Hepatocyte (in vitro differentiated cells): ENCODE measurements at regions not wholly inside any gene's neighbourhood (a gene's known extent, or its start where the extent isn't known, plus 50 kb on each side); places are given as distances from the start of the nearest gene placed in this dataset.

Source experiments
- DNase-seq: peaks from one replicate; pipeline ENCODE4 v3.0.0-alpha.2; 2016; ENCODE audit warnings: low spot score
- H2AFZ ChIP-seq: fragments of 200-600 bp; sonication (generic); 2 replicates; pipeline ENCODE4 v1.6.0; 2016; ENCODE audit warnings: antibody characterized with exemption, mild to moderate bottlenecking
- H3K27ac ChIP-seq: fragments of 200-600 bp; sonication (generic); 2 replicates; pipeline ENCODE4 v1.5.1; 2016; ENCODE audit warnings: mild to moderate bottlenecking
- H3K27me3 ChIP-seq: fragments of 200-600 bp; sonication (generic); 2 replicates; pipeline ENCODE4 v1.6.1; 2016
- H3K36me3 ChIP-seq: fragments of 200-600 bp; sonication (generic); replicated peaks from 2 replicates; pipeline ENCODE4 v1.5.1; 2016; ENCODE audit warnings: low read depth; ENCODE audit not compliant: insufficient read depth
- H3K4me1 ChIP-seq: fragments of 200-600 bp; sonication (generic); 2 replicates; pipeline ENCODE4 v1.5.1; 2016; ENCODE audit warnings: mild to moderate bottlenecking, moderate library complexity; ENCODE audit not compliant: insufficient read depth
- H3K4me2 ChIP-seq: fragments of 200-600 bp; sonication (generic); 2 replicates; pipeline ENCODE4 v1.6.0; 2016
- H3K4me3 ChIP-seq: fragments of 200-600 bp; sonication (generic); 2 replicates; pipeline ENCODE4 v1.5.1; 2016; ENCODE audit warnings: mild to moderate bottlenecking
- H3K79me2 ChIP-seq: fragments of 200-600 bp; sonication (generic); 2 replicates; pipeline ENCODE4 v1.6.0; 2017; ENCODE audit warnings: mild to moderate bottlenecking
- H3K9me2 ChIP-seq: fragments of 200-600 bp; sonication (generic); replicated peaks from 2 replicates; pipeline ENCODE4 v1.6.0; 2017; ENCODE audit warnings: mild to moderate bottlenecking; ENCODE audit not compliant: insufficient read depth
- H3K9me3 ChIP-seq: fragments of 200-600 bp; sonication (generic); 2 replicates; pipeline ENCODE4 v1.5.1; 2016; ENCODE audit warnings: low read depth, mild to moderate bottlenecking
- H4K20me1 ChIP-seq: fragments of 200-600 bp; sonication (generic); 2 replicates; pipeline ENCODE4 v1.6.0; 2016; ENCODE audit warnings: mild to moderate bottlenecking; ENCODE audit not compliant: insufficient read depth, poor library complexity, severe bottlenecking
- CTCF ChIP-seq: fragments of 200-600 bp; sonication (generic); IDR thresholded peaks from 2 replicates; pipeline ENCODE4 v1.5.1; 2016; ENCODE audit warnings: antibody characterized with exemption, mild to moderate bottlenecking; ENCODE audit not compliant: poor library complexity
- EZH2 ChIP-seq: fragments of 200-600 bp; sonication (generic); IDR thresholded peaks from 2 replicates; pipeline ENCODE4 v1.6.1; 2016; ENCODE audit warnings: antibody characterized with exemption, mild to moderate bottlenecking, borderline replicate concordance
- EZH2phosphoT487 ChIP-seq: fragments of 200-600 bp; sonication (generic); IDR thresholded peaks from one replicate; pipeline ENCODE4 v1.6.1; 2018; ENCODE audit warnings: antibody characterized with exemption, mild to moderate bottlenecking, low read depth, moderate library complexity; ENCODE audit not compliant: unreplicated experiment, severe bottlenecking
- WGBS: methylation state at CpG from one replicate; pipeline ENCODE4 v1.1.6; 2016; ENCODE audit warnings: low lambda C conversion rate; ENCODE audit errors: missing lambda C conversion rate; 5-methylcytosine and 5-hydroxymethylcytosine counted together

GRCh38 chr4:106704253-106704870 lies 331.8 kb downstream of the DKK2 start:
- TF ChIP-seq CTCF (no peak), EZH2phosphoT487 (no peak), EZH2 (no peak)
- H2AFZ ChIP-seq = no peak overlapping the region
- 84% methylated on average over 6 of the region's 6 CpGs for WGBS

GRCh38 chr4:106700321-106700720 lies 331.7 kb upstream of the GIMD1 start:
- no peaks in the 10 kb centered on the region for H3K4me1 ChIP-seq
- no peaks in the 10 kb centered on the region for H3K27me3 ChIP-seq
- H4K20me1 ChIP-seq = no peaks in the 10 kb centered on the region
- TF ChIP-seq EZH2phosphoT487 (no peak), EZH2 (no peak), CTCF (no peak)
- H2AFZ ChIP-seq = no peak overlapping the region
- 91% methylated on average over 2 of the region's 2 CpGs for WGBS
- DNase-seq = no peak
- peaks cover 2% of the 10 kb centered on the region for H3K36me3 ChIP-seq
- H3K27ac ChIP-seq = no peak overlapping the region
- H3K9me3 ChIP-seq = no peaks in the 10 kb centered on the region
- no peaks in the 10 kb centered on the region for H3K79me2 ChIP-seq
- H3K4me2 ChIP-seq = no peak overlapping the region
- no peaks in the 10 kb centered on the region for H3K9me2 ChIP-seq
- no peak overlapping the region for H3K4me3 ChIP-seq

More at GRCh38 chr4:106704253-106704870, 331.8 kb downstream of the DKK2 start:
- Histone ChIP-seq H3K4me3 (no peak overlapping the region), H3K9me2 (no peaks in the 10 kb centered on the region), H3K27me3 (no peaks in the 10 kb centered on the region), H3K4me1 (no peaks in the 10 kb centered on the region), H3K9me3 (no peaks in the 10 kb centered on the region), H3K79me2 (no peaks in the 10 kb centered on the region), H3K36me3 (peaks cover 2% of the 10 kb centered on the region), H3K4me2 (no peak overlapping the region), H4K20me1 (no peaks in the 10 kb centered on the region), H3K27ac (no peak overlapping the region)
- no peak for DNase-seq

GRCh38 chr4:106698621-106699195 lies 330.1 kb upstream of the GIMD1 start:
- no peaks in the 10 kb centered on the region for H4K20me1 ChIP-seq
- DNase-seq = no peak
- H3K9me2 ChIP-seq = no peaks in the 10 kb centered on the region
- WGBS = 18% methylated on average over 1 of the region's 1 CpG
- no peak overlapping the region for H3K27ac ChIP-seq
- no peak for TF ChIP-seq CTCF
- no peak for TF ChIP-seq EZH2phosphoT487
- TF ChIP-seq EZH2 = no peak
- H3K27me3 ChIP-seq = no peaks in the 10 kb centered on the region
- no peak overlapping the region for H2AFZ ChIP-seq
- no peaks in the 10 kb centered on the region for H3K4me1 ChIP-seq
- H3K36me3 ChIP-seq = peaks cover 2% of the 10 kb centered on the region
- no peaks in the 10 kb centered on the region for H3K79me2 ChIP-seq
- H3K9me3 ChIP-seq = no peaks in the 10 kb centered on the region
- no peak overlapping the region for H3K4me3 ChIP-seq
- H3K4me2 ChIP-seq = no peak overlapping the region
